GM18499 (cell line): ENCODE measurements at regions not wholly inside any gene's neighbourhood (a gene's known extent, or its start where the extent isn't known, plus 50 kb on each side); places are given as distances from the start of the nearest gene placed in this dataset.

Experiments
- ATAC-seq: cut with Tn5 transposase; IDR thresholded peaks from one replicate; pipeline ENCODE4 v1.9.1; 2021; ENCODE audit warnings: moderate number of reproducible peaks; ENCODE audit not compliant: insufficient read depth, unreplicated experiment

- ATAC-seq, result no peak
These were observed 183.4 kb upstream of the CDH7 start for GRCh38 chr18:65567372-65567771.

- no peak for ATAC-seq
These were observed 202.5 kb upstream of the CDH7 start for GRCh38 chr18:65548316-65548715.

- ATAC-seq, result no peak
These were observed 203.8 kb upstream of the CDH7 start for GRCh38 chr18:65547046-65547445.

- no peak for ATAC-seq
These were observed 206.1 kb upstream of the CDH7 start for GRCh38 chr18:65544701-65545100.

GRCh38 chr18:65527879-65528633 is 222.8 kb upstream of the CDH7 start:
- ATAC-seq, result no peak

GRCh38 chr18:65526099-65526498 is 224.7 kb upstream of the CDH7 start:
- no peak for ATAC-seq

- ATAC-seq, result no peak
These were observed 227.4 kb upstream of the CDH7 start for GRCh38 chr18:65523461-65523860.

GRCh38 chr18:65522907-65523306 is 227.9 kb upstream of the CDH7 start:
- no peak for ATAC-seq

- ATAC-seq, result no peak
These were observed 234.6 kb upstream of the CDH7 start for GRCh38 chr18:65516209-65516608.

GRCh38 chr18:65498605-65499004 is 252.2 kb upstream of the CDH7 start:
- no peak for ATAC-seq

- no peak for ATAC-seq
These were observed 263.2 kb upstream of the CDH7 start for GRCh38 chr18:65487569-65487968.

- ATAC-seq, result no peak
These were observed 273.4 kb upstream of the CDH7 start for GRCh38 chr18:65477455-65477854.

- ATAC-seq, result no peak
These were observed 281.9 kb upstream of the CDH7 start for GRCh38 chr18:65468881-65469280.

- no peak for ATAC-seq
These were observed 286.5 kb upstream of the CDH7 start for GRCh38 chr18:65464361-65464760.

GRCh38 chr18:65459741-65460140 is 291.1 kb upstream of the CDH7 start:
- no peak for ATAC-seq

GRCh38 chr18:65458871-65459270 is 291.9 kb upstream of the CDH7 start:
- no peak for ATAC-seq

- no peak for ATAC-seq
These were observed 311.6 kb upstream of the CDH7 start for GRCh38 chr18:65439188-65439587.

GRCh38 chr18:65436430-65436829 is 314.4 kb upstream of the CDH7 start:
- ATAC-seq, result no peak

- no peak for ATAC-seq
These were observed 315.3 kb upstream of the CDH7 start for GRCh38 chr18:65435534-65435933.

GRCh38 chr18:65429601-65430000 is 321.2 kb upstream of the CDH7 start:
- no peak for ATAC-seq

GRCh38 chr18:65425366-65425765 is 325.4 kb upstream of the CDH7 start:
- ATAC-seq, result no peak

GRCh38 chr18:65423776-65424175 is 327.0 kb upstream of the CDH7 start:
- no peak for ATAC-seq
